ENCODE measurements at regions not wholly inside any gene's neighbourhood (a gene's known extent, or its start where the extent isn't known, plus 50 kb on each side); places are given as distances from the start of the nearest gene placed in this dataset.

DNA sequence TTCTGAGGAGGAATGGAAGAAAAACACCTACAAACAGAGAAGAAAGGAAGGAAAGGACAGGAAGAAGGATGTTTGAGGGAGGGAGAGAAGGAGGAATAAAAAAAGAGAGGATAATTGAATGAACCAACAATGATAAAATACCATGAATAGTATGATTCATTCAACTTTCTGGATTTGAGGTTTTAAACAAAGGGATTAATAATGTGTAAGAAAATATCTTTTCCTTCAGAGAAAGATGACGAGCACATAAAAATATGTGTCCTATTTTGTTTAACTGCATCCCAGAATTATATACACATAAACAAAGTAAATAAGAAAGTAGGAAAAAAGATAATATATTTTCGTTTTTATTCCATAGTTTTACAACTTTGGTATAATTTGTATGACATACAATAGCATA, 1380.4 kb downstream of the STIM2 start:
- TF ChIP-seq POLR2A (IDR thresholded peaks at IDR 0.05), result no peak
- TF ChIP-seq, protein P1, sequence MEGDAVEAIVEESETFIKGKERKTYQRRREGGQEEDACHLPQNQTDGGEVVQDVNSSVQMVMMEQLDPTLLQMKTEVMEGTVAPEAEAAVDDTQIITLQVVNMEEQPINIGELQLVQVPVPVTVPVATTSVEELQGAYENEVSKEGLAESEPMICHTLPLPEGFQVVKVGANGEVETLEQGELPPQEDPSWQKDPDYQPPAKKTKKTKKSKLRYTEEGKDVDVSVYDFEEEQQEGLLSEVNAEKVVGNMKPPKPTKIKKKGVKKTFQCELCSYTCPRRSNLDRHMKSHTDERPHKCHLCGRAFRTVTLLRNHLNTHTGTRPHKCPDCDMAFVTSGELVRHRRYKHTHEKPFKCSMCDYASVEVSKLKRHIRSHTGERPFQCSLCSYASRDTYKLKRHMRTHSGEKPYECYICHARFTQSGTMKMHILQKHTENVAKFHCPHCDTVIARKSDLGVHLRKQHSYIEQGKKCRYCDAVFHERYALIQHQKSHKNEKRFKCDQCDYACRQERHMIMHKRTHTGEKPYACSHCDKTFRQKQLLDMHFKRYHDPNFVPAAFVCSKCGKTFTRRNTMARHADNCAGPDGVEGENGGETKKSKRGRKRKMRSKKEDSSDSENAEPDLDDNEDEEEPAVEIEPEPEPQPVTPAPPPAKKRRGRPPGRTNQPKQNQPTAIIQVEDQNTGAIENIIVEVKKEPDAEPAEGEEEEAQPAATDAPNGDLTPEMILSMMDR (IDR thresholded peaks at IDR 0.05), result no peak
